HFF-Myc (cell line): ENCODE measurements at regions not wholly inside any gene's neighbourhood (a gene's known extent, or its start where the extent isn't known, plus 50 kb on each side); places are given as distances from the start of the nearest gene placed in this dataset.

ENCODE experiments used
- DNase-seq: peaks from one replicate; pipeline ENCODE4 v3.0.0-alpha.2; 2011; ENCODE audit warnings: low read depth; ENCODE audit errors: extremely low read depth
- H3K4me3 ChIP-seq: replicated peaks from 2 replicates; pipeline ENCODE4 v1.5.1; 2011; ENCODE audit warnings: low read depth, mild to moderate bottlenecking, control low read depth, low read length
- TF ChIP-seq, protein P1 (sequence below): IDR thresholded peaks from 2 replicates; pipeline ENCODE4 v1.5.1; 2012; ENCODE audit warnings: mild to moderate bottlenecking, low read depth, low read length, control low read depth; ENCODE audit errors: missing control alignments

GRCh38 chr3:176867681-176868663 is 329.3 kb downstream of the TBL1XR1 start:
- H3K4me3 ChIP-seq: no peak overlapping the region
- TF ChIP-seq, protein P1, sequence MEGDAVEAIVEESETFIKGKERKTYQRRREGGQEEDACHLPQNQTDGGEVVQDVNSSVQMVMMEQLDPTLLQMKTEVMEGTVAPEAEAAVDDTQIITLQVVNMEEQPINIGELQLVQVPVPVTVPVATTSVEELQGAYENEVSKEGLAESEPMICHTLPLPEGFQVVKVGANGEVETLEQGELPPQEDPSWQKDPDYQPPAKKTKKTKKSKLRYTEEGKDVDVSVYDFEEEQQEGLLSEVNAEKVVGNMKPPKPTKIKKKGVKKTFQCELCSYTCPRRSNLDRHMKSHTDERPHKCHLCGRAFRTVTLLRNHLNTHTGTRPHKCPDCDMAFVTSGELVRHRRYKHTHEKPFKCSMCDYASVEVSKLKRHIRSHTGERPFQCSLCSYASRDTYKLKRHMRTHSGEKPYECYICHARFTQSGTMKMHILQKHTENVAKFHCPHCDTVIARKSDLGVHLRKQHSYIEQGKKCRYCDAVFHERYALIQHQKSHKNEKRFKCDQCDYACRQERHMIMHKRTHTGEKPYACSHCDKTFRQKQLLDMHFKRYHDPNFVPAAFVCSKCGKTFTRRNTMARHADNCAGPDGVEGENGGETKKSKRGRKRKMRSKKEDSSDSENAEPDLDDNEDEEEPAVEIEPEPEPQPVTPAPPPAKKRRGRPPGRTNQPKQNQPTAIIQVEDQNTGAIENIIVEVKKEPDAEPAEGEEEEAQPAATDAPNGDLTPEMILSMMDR: no peak
- no peak for DNase-seq

GRCh38 chr3:176861137-176861536 is 336.1 kb downstream of the TBL1XR1 start:
- TF ChIP-seq, protein P1: no peak
- no peak overlapping the region for H3K4me3 ChIP-seq
- no peak for DNase-seq

DNA sequence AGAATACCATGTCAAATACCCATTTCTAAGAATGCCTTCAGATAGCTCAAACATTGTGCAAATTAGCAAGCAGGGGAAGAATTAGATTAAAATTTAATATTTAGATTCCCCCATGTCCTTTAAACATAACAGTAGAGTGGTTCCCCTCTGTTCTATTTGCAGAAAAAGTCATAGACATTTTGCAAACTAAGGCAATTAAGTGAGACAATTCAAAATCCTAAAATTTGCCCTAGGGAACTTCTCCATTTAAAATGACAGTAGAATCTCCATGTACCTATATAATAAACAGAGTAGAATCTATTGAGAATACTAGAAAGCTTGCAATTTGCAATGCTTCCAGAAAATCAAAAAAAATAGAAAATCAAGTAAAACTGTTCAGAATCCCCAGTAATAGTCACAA is 340.6 kb downstream of the TBL1XR1 start:
- TF ChIP-seq, protein P1: no peak
- DNase-seq: no peak
- no peak overlapping the region for H3K4me3 ChIP-seq

DNA sequence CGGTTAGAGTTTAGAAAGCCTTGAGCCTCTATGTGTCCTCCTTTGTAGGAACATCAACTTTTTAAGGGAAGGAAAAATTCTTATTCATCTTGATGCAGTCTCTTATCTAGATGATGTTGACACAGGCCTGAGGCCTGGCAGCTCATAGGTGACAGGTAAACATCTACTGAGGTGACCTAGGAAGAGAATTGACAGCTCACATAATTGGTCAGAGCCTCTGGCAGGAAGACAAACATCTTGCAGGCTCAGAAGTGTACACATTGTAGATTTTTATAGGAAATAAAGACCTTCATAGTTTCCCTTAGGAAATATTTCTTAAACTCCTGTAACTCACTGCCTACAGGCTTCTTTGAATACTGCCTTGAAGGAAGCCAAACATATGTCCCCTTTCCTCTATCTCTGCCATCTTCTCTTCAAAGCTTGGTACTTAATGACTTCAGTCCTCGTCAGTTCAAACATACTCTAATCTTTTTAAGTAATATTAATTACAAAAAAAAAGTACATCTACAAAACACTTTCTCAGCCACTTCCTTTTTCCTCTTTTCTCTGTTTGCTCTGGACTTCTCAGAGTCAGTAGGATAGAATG is 341.3 kb downstream of the TBL1XR1 start:
- no peak overlapping the region for H3K4me3 ChIP-seq
- no peak for DNase-seq
- TF ChIP-seq, protein P1: no peak

GRCh38 chr3:176855213-176855612 is 342.1 kb downstream of the TBL1XR1 start:
- no peak for DNase-seq
- TF ChIP-seq, protein P1: no peak
- no peak overlapping the region for H3K4me3 ChIP-seq

- TF ChIP-seq, protein P1: no peak
- H3K4me3 ChIP-seq: no peak overlapping the region
- no peak for DNase-seq
Measured at GRCh38 chr3:176850498-176850897, 346.8 kb downstream of the TBL1XR1 start.
